Trophoblast cell (in vitro differentiated cells and primary cell): ENCODE measurements at regions not wholly inside any gene's neighbourhood (a gene's known extent, or its start where the extent isn't known, plus 50 kb on each side); places are given as distances from the start of the nearest gene placed in this dataset.

Experiments
- DNase-seq, 2 donors: peaks; one replicate each; pipeline ENCODE4 v3.0.0-alpha.2; 2016
- H2AFZ ChIP-seq: 2 replicates; pipeline ENCODE4 v1.6.1; 2013; ENCODE audit warnings: low read length, moderate library complexity, mild to moderate bottlenecking; ENCODE audit not compliant: insufficient read depth, poor library complexity
- H2AK5ac ChIP-seq: 2 replicates; pipeline ENCODE4 v1.6.1; 2013; ENCODE audit warnings: mild to moderate bottlenecking, low read length
- H2BK120ac ChIP-seq: 2 replicates; pipeline ENCODE4 v1.6.1; 2013; ENCODE audit warnings: low read length, mild to moderate bottlenecking, moderate library complexity; ENCODE audit not compliant: insufficient read depth, poor library complexity
- H2BK12ac ChIP-seq: 2 replicates; pipeline ENCODE4 v1.6.1; 2013; ENCODE audit warnings: mild to moderate bottlenecking, low read length, moderate library complexity
- H2BK5ac ChIP-seq: 2 replicates; pipeline ENCODE4 v1.6.1; 2013; ENCODE audit warnings: low read length, low read depth, moderate library complexity, mild to moderate bottlenecking; ENCODE audit not compliant: poor library complexity
- H3K14ac ChIP-seq: 2 replicates; pipeline ENCODE4 v1.6.1; 2013; ENCODE audit warnings: mild to moderate bottlenecking, low read length
- H3K18ac ChIP-seq: 2 replicates; pipeline ENCODE4 v1.6.1; 2013; ENCODE audit warnings: mild to moderate bottlenecking, low read length
- H3K23ac ChIP-seq: 2 replicates; pipeline ENCODE4 v1.6.1; 2013; ENCODE audit warnings: low read length
- H3K27ac ChIP-seq: 2 replicates; pipeline ENCODE4 v1.5.1; 2013; ENCODE audit warnings: low read depth, mild to moderate bottlenecking, inconsistent platforms, low read length, moderate library complexity
- H3K27me3 ChIP-seq: 2 replicates; pipeline ENCODE4 v1.6.1; 2013; ENCODE audit warnings: inconsistent platforms, mild to moderate bottlenecking, low read length, moderate library complexity; ENCODE audit not compliant: insufficient read depth
- H3K36me3 ChIP-seq, 2 experiments: 1 replicate in 1 of 2; 2 replicates in 1 of 2; pipeline ENCODE4 v1.6.1; 2013; ENCODE audit warnings: low read length in 2 of 2, mild to moderate bottlenecking in 2 of 2, moderate library complexity in 1 of 2; ENCODE audit not compliant: insufficient read depth in 2 of 2, control insufficient read depth in 1 of 2
- H3K4ac ChIP-seq: 2 replicates; pipeline ENCODE4 v1.6.1; 2013; ENCODE audit warnings: low read depth, mild to moderate bottlenecking, low read length, moderate library complexity
- H3K4me1 ChIP-seq, 2 experiments: 1 replicate in 1 of 2; 2 replicates in 1 of 2; pipeline ENCODE4 v1.6.1; 2013; ENCODE audit warnings: low read length in 2 of 2, mild to moderate bottlenecking in 2 of 2, moderate library complexity in 1 of 2; ENCODE audit not compliant: insufficient read depth in 2 of 2, control insufficient read depth in 1 of 2
- H3K4me2 ChIP-seq: 2 replicates; pipeline ENCODE4 v1.6.1; 2013; ENCODE audit warnings: inconsistent platforms, mild to moderate bottlenecking, low read length, moderate library complexity
- H3K4me3 ChIP-seq: 2 replicates; pipeline ENCODE4 v1.5.1; 2013; ENCODE audit warnings: mild to moderate bottlenecking, low read depth, low read length, inconsistent platforms
- H3K79me1 ChIP-seq: one replicate; pipeline ENCODE4 v1.6.1; 2013; ENCODE audit warnings: low read length
- H3K79me2 ChIP-seq: 2 replicates; pipeline ENCODE4 v1.6.1; 2013; ENCODE audit warnings: low read length, mild to moderate bottlenecking; ENCODE audit not compliant: control insufficient read depth, insufficient read depth, poor library complexity
- H3K9ac ChIP-seq: 2 replicates; pipeline ENCODE4 v1.6.1; 2013; ENCODE audit warnings: mild to moderate bottlenecking, low read length
- H3K9me3 ChIP-seq: 2 replicates; pipeline ENCODE4 v1.6.1; 2013; ENCODE audit warnings: low read depth, mild to moderate bottlenecking, control low read depth, inconsistent platforms, low read length; ENCODE audit not compliant: insufficient read depth
- H4K12ac ChIP-seq: 2 replicates; pipeline ENCODE4 v1.6.1; 2013; ENCODE audit warnings: low read depth, mild to moderate bottlenecking, low read length, moderate library complexity
- H4K8ac ChIP-seq: 2 replicates; pipeline ENCODE4 v1.6.1; 2013; ENCODE audit warnings: low read depth, mild to moderate bottlenecking, low read length, moderate library complexity
- H4K91ac ChIP-seq: one replicate; pipeline ENCODE4 v1.6.1; 2013; ENCODE audit warnings: low read depth, mild to moderate bottlenecking, low read length, moderate library complexity
- WGBS: extraction: QIAGEN DNeasy Blood & Tissue Kit; methylation state at CpG from one replicate; pipeline ENCODE4 v1.1.7; 2013; ENCODE audit warnings: missing lambda C conversion rate; ENCODE audit not compliant: insufficient read length, insufficient coverage; ENCODE audit errors: extremely low coverage; 5-methylcytosine and 5-hydroxymethylcytosine counted together

DNA sequence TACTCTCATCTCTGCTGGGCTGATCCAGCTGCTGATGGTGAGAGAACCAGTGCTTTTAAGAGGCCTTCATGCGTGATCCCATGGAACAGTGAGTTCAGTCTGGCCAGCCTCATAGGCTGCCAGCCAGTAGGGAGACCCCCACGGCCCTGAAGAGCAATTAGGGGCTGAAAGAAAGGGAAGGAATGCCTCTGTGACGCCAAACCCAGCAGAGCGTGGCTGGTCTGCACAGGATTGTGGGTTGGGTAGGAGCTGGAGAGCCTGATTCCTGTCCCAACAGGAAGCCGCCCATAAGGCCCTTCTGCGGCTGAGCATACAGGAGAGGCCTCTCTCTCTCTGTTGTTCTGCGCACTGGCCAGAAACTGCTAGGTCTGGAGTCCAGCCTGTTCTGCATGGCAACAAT, 181.5 kb upstream of the E2F8 start:
- Histone ChIP-seq H3K9ac (no peak overlapping the region), H2BK5ac (no peak overlapping the region), H3K27me3 (no peaks in the 10 kb centered on the region), H4K8ac (no peak overlapping the region), H3K79me2 (no peaks in the 10 kb centered on the region), H3K18ac (no peak overlapping the region), H2BK12ac (no peak overlapping the region), H2AFZ (no peak overlapping the region), H3K4me3 (no peak overlapping the region), H4K12ac (no peak overlapping the region), H3K9me3 (no peaks in the 10 kb centered on the region), H2BK120ac (no peak overlapping the region), H4K91ac (no peak overlapping the region), H3K79me1 (no peaks in the 10 kb centered on the region), H3K23ac (no peak overlapping the region), H3K27ac (no peak overlapping the region), H3K14ac (no peak overlapping the region), H3K4ac (no peak overlapping the region), H3K4me2 (no peak overlapping the region), H2AK5ac (no peak overlapping the region), H3K4me1 (peaks cover 0 to 5% of the 10 kb centered on the region in 2 experiments), H3K36me3 (no peaks in the 10 kb centered on the region)
- no CpG with 5 or more reads among the region's 7 CpGs for WGBS
- DNase-seq, result no peak

DNA sequence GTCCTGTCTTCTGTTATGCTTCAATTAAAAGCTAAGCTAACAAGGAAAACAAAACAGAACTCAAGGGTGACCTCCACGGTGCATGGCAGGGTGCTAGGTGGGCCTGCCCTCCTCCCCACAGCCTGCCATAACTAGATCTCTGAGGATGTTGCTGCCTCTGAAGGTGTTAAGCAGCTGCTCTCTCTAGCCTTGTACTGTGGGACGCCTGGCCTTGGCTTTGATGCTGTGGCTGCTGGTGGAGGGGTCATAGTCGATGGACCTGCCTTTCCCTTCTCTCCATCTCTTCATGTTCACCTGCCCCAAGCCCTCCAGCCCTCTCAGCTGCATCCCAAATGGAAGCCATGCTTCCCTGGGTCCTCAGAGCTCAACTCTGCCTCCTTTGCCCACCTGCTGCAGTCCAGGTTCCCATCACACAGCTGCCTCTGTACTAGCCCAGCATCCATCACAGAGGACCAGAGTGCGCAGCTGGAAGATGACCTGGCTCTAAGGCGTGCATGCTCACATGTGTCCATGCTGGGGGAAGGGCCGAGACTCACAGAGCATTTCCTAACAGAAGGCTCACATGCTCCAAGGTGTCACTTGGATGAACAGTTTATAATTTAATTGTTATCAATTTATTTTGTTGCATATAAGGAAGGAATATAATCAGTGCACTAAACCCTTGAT, 180.3 kb upstream of the E2F8 start:
- no CpG with 5 or more reads among the region's 6 CpGs for WGBS
- Histone ChIP-seq H3K79me1 (no peaks in the 10 kb centered on the region), H3K79me2 (no peaks in the 10 kb centered on the region), H3K23ac (no peak overlapping the region), H3K4me3 (no peak overlapping the region), H3K27me3 (no peaks in the 10 kb centered on the region), H3K14ac (no peak overlapping the region), H4K12ac (no peak overlapping the region), H2AFZ (no peak overlapping the region), H4K8ac (no peak overlapping the region), H4K91ac (no peak overlapping the region), H2BK5ac (no peak overlapping the region), H2BK120ac (no peak overlapping the region), H3K9me3 (no peaks in the 10 kb centered on the region), H3K4ac (no peak overlapping the region), H3K36me3 (no peaks in the 10 kb centered on the region), H2AK5ac (no peak overlapping the region), H3K4me1 (peaks cover 0 to 5% of the 10 kb centered on the region in 2 experiments), H3K27ac (no peak overlapping the region), H2BK12ac (no peak overlapping the region), H3K4me2 (no peak overlapping the region), H3K9ac (no peak overlapping the region), H3K18ac (no peak overlapping the region)
- DNase-seq, result peak; percentile 22 to 63

DNA sequence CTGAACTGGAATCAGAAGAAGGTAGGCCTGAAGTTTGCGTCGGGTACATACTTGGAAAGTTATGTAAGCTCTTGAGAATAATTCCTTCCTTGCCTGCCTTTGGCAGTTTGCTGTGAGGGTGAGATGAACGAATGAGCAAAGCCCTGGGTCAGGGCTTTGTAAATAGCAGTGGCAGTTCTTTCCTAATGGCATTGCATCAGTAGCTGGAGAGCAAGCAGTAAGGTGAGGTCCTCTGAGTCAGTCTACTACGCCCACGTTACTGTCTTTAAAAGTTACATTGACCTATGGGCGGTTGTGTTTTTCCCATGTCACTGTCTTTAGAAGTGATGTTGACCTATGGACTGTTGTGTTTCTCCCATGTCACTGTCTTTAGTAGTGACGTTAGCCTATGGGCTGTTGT, 179.1 kb upstream of the E2F8 start:
- Histone ChIP-seq H2AK5ac (no peak overlapping the region), H3K4me3 (no peak overlapping the region), H3K14ac (no peak overlapping the region), H3K9me3 (no peaks in the 10 kb centered on the region), H3K18ac (no peak overlapping the region), H3K79me1 (no peaks in the 10 kb centered on the region), H4K8ac (no peak overlapping the region), H3K79me2 (no peaks in the 10 kb centered on the region), H4K91ac (no peak overlapping the region), H4K12ac (no peak overlapping the region), H3K23ac (no peak overlapping the region), H2BK12ac (no peak overlapping the region), H3K4ac (no peak overlapping the region), H3K27ac (no peak overlapping the region), H3K9ac (no peak overlapping the region), H3K27me3 (no peaks in the 10 kb centered on the region), H2AFZ (no peak overlapping the region), H3K4me2 (no peak overlapping the region), H3K4me1 (peaks cover 0 to 5% of the 10 kb centered on the region in 2 experiments), H2BK5ac (no peak overlapping the region), H2BK120ac (no peak overlapping the region), H3K36me3 (no peaks in the 10 kb centered on the region)
- WGBS, result no CpG with 5 or more reads among the region's 7 CpGs
- DNase-seq, result peak; percentile 80 to 89

GRCh38 chr11:19419021-19419750, 178.4 kb upstream of the E2F8 start:
- H2AK5ac ChIP-seq, result no peak overlapping the region
- H3K79me2 ChIP-seq, result no peaks in the 10 kb centered on the region
- no peak overlapping the region for H2AFZ ChIP-seq
- peak; percentile 93 to 97 for DNase-seq
- no peaks in the 10 kb centered on the region for H3K79me1 ChIP-seq
- no peak overlapping the region for H2BK5ac ChIP-seq
- no peak overlapping the region for H2BK12ac ChIP-seq
- no peak overlapping the region for H3K23ac ChIP-seq
- H2BK120ac ChIP-seq, result no peak overlapping the region
- H4K8ac ChIP-seq, result no peak overlapping the region
- H3K9ac ChIP-seq, result no peak overlapping the region
- no peak overlapping the region for H3K4me3 ChIP-seq
- no CpG with 5 or more reads among the region's 8 CpGs for WGBS
- no peak overlapping the region for H4K12ac ChIP-seq
- H3K36me3 ChIP-seq, result no peaks in the 10 kb centered on the region
- no peaks in the 10 kb centered on the region for H3K9me3 ChIP-seq
- H3K4me1 ChIP-seq, result peaks cover 0 to 5% of the 10 kb centered on the region in 2 experiments
- no peak overlapping the region for H4K91ac ChIP-seq
- H3K18ac ChIP-seq, result no peak overlapping the region
- no peaks in the 10 kb centered on the region for H3K27me3 ChIP-seq
- no peak overlapping the region for H3K27ac ChIP-seq
- no peak overlapping the region for H3K14ac ChIP-seq
- no peak overlapping the region for H3K4ac ChIP-seq
- H3K4me2 ChIP-seq, result no peak overlapping the region
